NCI-H82 (cell line): ENCODE measurements at regions not wholly inside any gene's neighbourhood (a gene's known extent, or its start where the extent isn't known, plus 50 kb on each side); places are given as distances from the start of the nearest gene placed in this dataset.
A peak's percentile ranks its signal among the peaks of the same experiment; 100 is the strongest.

Source experiments
- DNase-seq: peaks from one replicate; lab custom pipeline; 2025; lab: John Stamatoyannopoulos, UW

- no peak for DNase-seq
Measured at GRCh38 chr2:16050908-16051489, 110.6 kb downstream of the MYCN start.

- no peak for DNase-seq
Measured at GRCh38 chr2:16050261-16050907, 110.0 kb downstream of the MYCN start.

GRCh38 chr2:16049406-16049805 lies 109.1 kb downstream of the MYCN start:
- peak; percentile 76 for DNase-seq

- no peak for DNase-seq
Measured at GRCh38 chr2:16048466-16048865, 108.1 kb downstream of the MYCN start.

GRCh38 chr2:16047701-16048100 lies 107.4 kb downstream of the MYCN start:
- DNase-seq = no peak

GRCh38 chr2:16046649-16047048 lies 106.3 kb downstream of the MYCN start:
- no peak for DNase-seq

- no peak for DNase-seq
Measured at GRCh38 chr2:16045653-16046352, 105.5 kb downstream of the MYCN start.

- DNase-seq = no peak
Measured at GRCh38 chr2:16044946-16045456, 104.7 kb downstream of the MYCN start.

GRCh38 chr2:16043627-16044026 lies 103.3 kb downstream of the MYCN start:
- no peak for DNase-seq

GRCh38 chr2:16043192-16043591 lies 102.8 kb downstream of the MYCN start:
- no peak for DNase-seq

- DNase-seq = no peak
Measured at GRCh38 chr2:16042201-16042700, 101.9 kb downstream of the MYCN start.

- DNase-seq = peak; percentile 26
Measured at GRCh38 chr2:16040271-16041010, 100.1 kb downstream of the MYCN start.

- no peak for DNase-seq
Measured at GRCh38 chr2:16039823-16040222, 99.5 kb downstream of the MYCN start.

- peak; percentile 41 for DNase-seq
Measured at GRCh38 chr2:16039055-16039454, 98.7 kb downstream of the MYCN start.

GRCh38 chr2:16038621-16039020 lies 98.3 kb downstream of the MYCN start:
- peak; percentile 35 for DNase-seq

GRCh38 chr2:16037808-16038457 lies 97.6 kb downstream of the MYCN start:
- peak; percentile 88 for DNase-seq

GRCh38 chr2:16036951-16037350 lies 96.6 kb downstream of the MYCN start:
- peak; percentile 90 for DNase-seq

GRCh38 chr2:16035747-16036745 lies 95.7 kb downstream of the MYCN start:
- peak; percentile 41 for DNase-seq

- DNase-seq = no peak
Measured at GRCh38 chr2:16034975-16035746, 94.8 kb downstream of the MYCN start.
